HEK293 (cell line): ENCODE measurements at regions not wholly inside any gene's neighbourhood (a gene's known extent, or its start where the extent isn't known, plus 50 kb on each side); places are given as distances from the start of the nearest gene placed in this dataset.

Experiments
- CTCF ChIA-PET: fragments of 350-600 bp; formaldehyde crosslinking; extraction: SDS; loops from one replicate; lab custom pipeline; 2021; ENCODE audit warnings: antibody characterized with exemption; lab: Yijun Ruan, JAX
- POLR2A ChIA-PET: fragments of 300-600 bp; formaldehyde crosslinking; extraction: SDS; loops from one replicate; lab custom pipeline; 2020; ENCODE audit warnings: antibody characterized with exemption, inconsistent platforms; lab: Yijun Ruan, JAX
- H3K27ac ChIP-seq: fragments of 200-500 bp; sonication (Bioruptor generic); 2 replicates; pipeline ENCODE4 v1.5.1; 2014; ENCODE audit warnings: low read depth, low read length, control low read depth, inconsistent platforms; ENCODE audit errors: extremely low read depth
- H3K36me3 ChIP-seq, 2 experiments: fragments of 200-500 bp in 1 of 2; sonication (Bioruptor generic) in 1 of 2; 1 replicate in 1 of 2; 2 replicates in 1 of 2; pipeline ENCODE4 v1.5.1; 2014 to 2017; ENCODE audit warnings: inconsistent platforms in 2 of 2, low read length in 2 of 2; ENCODE audit not compliant: control insufficient read depth in 2 of 2, insufficient read depth in 1 of 2
- H3K4me1 ChIP-seq: fragments of 200-500 bp; sonication (Bioruptor generic); 2 replicates; pipeline ENCODE4 v1.5.1; 2014; ENCODE audit warnings: mild to moderate bottlenecking, low read length, inconsistent platforms; ENCODE audit not compliant: control insufficient read depth, insufficient read depth
- H3K4me3 ChIP-seq: 2 replicates; pipeline ENCODE4 v1.5.1; 2011; ENCODE audit warnings: low read depth, mild to moderate bottlenecking, control low read depth, low read length, moderate library complexity
- H3K9me3 ChIP-seq: fragments of 200-500 bp; sonication (Bioruptor generic); 2 replicates; pipeline ENCODE4 v1.5.1; 2014; ENCODE audit warnings: low read depth, low read length, inconsistent platforms; ENCODE audit not compliant: control insufficient read depth, insufficient read depth
- ELK4 ChIP-seq: IDR thresholded peaks from 2 replicates; pipeline ENCODE4 v1.6.1; 2011; ENCODE audit warnings: mild to moderate bottlenecking, low read depth, low read length, borderline replicate concordance
- GLIS1 ChIP-seq: fragments of 450-650 bp; formaldehyde crosslinking; IDR thresholded peaks from 2 replicates; pipeline ENCODE4 v1.5.1; 2016; ENCODE audit warnings: missing biosample characterization, missing genetic modification characterization
- IKZF3 ChIP-seq: fragments of 450-650 bp; IDR thresholded peaks from 2 replicates; pipeline ENCODE4 v1.5.0; 2018; ENCODE audit warnings: missing biosample characterization, mild to moderate bottlenecking, missing genetic modification characterization, moderate library complexity
- SP2 ChIP-seq: fragments of 450-650 bp; formaldehyde crosslinking; IDR thresholded peaks from 2 replicates; pipeline ENCODE4 v1.5.1; 2016; ENCODE audit warnings: missing biosample characterization, missing genetic modification characterization
- ZBTB26 ChIP-seq: fragments of 450-650 bp; formaldehyde crosslinking; optimal IDR thresholded peaks from 2 replicates; pipeline ENCODE3; 2016; ENCODE audit warnings: missing biosample characterization, mild to moderate bottlenecking, missing genetic modification characterization
- ZBTB48 ChIP-seq: fragments of 450-650 bp; formaldehyde crosslinking; IDR thresholded peaks from 2 replicates; pipeline ENCODE4 v1.5.1; 2016; ENCODE audit warnings: missing biosample characterization, missing genetic modification characterization
- ZBTB49 ChIP-seq: fragments of 450-650 bp; formaldehyde crosslinking; IDR thresholded peaks from 2 replicates; pipeline ENCODE4 v1.5.1; 2016; ENCODE audit warnings: missing biosample characterization, missing genetic modification characterization, low read depth
- ZNF112 ChIP-seq: fragments of 450-650 bp; formaldehyde crosslinking; IDR thresholded peaks from 2 replicates; pipeline ENCODE4 v1.5.0; 2017; ENCODE audit warnings: missing biosample characterization, missing genetic modification characterization
- ZNF202 ChIP-seq: fragments of 450-650 bp; formaldehyde crosslinking; IDR thresholded peaks from 2 replicates; pipeline ENCODE4 v1.5.1; 2016; ENCODE audit warnings: missing biosample characterization, missing genetic modification characterization, borderline replicate concordance
- ZNF214 ChIP-seq: fragments of 450-650 bp; formaldehyde crosslinking; IDR thresholded peaks from 2 replicates; pipeline ENCODE4 v1.5.1; 2017; ENCODE audit warnings: missing biosample characterization, mild to moderate bottlenecking, missing genetic modification characterization, borderline replicate concordance
- ZNF223 ChIP-seq: fragments of 450-650 bp; formaldehyde crosslinking; IDR thresholded peaks from 2 replicates; pipeline ENCODE4 v1.5.1; 2016; ENCODE audit warnings: missing biosample characterization, missing genetic modification characterization
- ZNF280C ChIP-seq: fragments of 450-650 bp; formaldehyde crosslinking; IDR thresholded peaks from 2 replicates; pipeline ENCODE4 v1.5.1; 2016; ENCODE audit warnings: missing biosample characterization, missing genetic modification characterization
- ZNF302 ChIP-seq: fragments of 450-650 bp; formaldehyde crosslinking; IDR thresholded peaks from 2 replicates; pipeline ENCODE4 v1.5.1; 2016; ENCODE audit warnings: missing biosample characterization, missing genetic modification characterization, low read depth
- ZNF398 ChIP-seq: fragments of 450-650 bp; formaldehyde crosslinking; IDR thresholded peaks from 2 replicates; pipeline ENCODE4 v1.5.1; 2017; ENCODE audit warnings: missing biosample characterization, missing genetic modification characterization
- ZNF48 ChIP-seq: fragments of 450-650 bp; formaldehyde crosslinking; IDR thresholded peaks from 2 replicates; pipeline ENCODE4 v1.5.1; 2016; ENCODE audit warnings: missing biosample characterization, missing genetic modification characterization
- ZNF560 ChIP-seq: fragments of 450-650 bp; formaldehyde crosslinking; IDR thresholded peaks from 2 replicates; pipeline ENCODE4 v1.5.1; 2017; ENCODE audit warnings: missing biosample characterization, missing genetic modification characterization, borderline replicate concordance
- ZNF600 ChIP-seq: fragments of 450-650 bp; formaldehyde crosslinking; IDR thresholded peaks from 2 replicates; pipeline ENCODE4 v1.5.1; 2016; ENCODE audit warnings: missing biosample characterization, missing genetic modification characterization
- ZNF624 ChIP-seq: fragments of 450-650 bp; formaldehyde crosslinking; IDR thresholded peaks from 2 replicates; pipeline ENCODE4 v1.5.1; 2017; ENCODE audit warnings: missing biosample characterization, missing genetic modification characterization
- ZNF654 ChIP-seq: fragments of 450-650 bp; formaldehyde crosslinking; IDR thresholded peaks from 2 replicates; pipeline ENCODE4 v1.5.1; 2016; ENCODE audit warnings: low read depth, missing biosample characterization, missing genetic modification characterization
- ZNF843 ChIP-seq: fragments of 450-650 bp; formaldehyde crosslinking; IDR thresholded peaks from 2 replicates; pipeline ENCODE4 v1.5.1; 2016; ENCODE audit warnings: missing biosample characterization, missing genetic modification characterization

- Histone ChIP-seq H3K4me1 (no peaks in the 10 kb centered on the region), H3K36me3 (no peaks in the 10 kb centered on the region), H3K27ac (no peak overlapping the region), H3K4me3 (no peak overlapping the region), H3K9me3 (no peaks in the 10 kb centered on the region)
- CTCF ChIA-PET: interaction anchor here (0.6 to 0.7 kb wide), 3 partner anchors 237 to 751 kb away, joined by 3 to 4 read pairs (median 3); no protein-coding TSS in a partner anchor
- TF ChIP-seq ELK4 (no peak), ZNF112 (tag by site-specific recombination) (no peak), ZNF214 (tag by site-specific recombination) (no peak), ZNF560 (tag by site-specific recombination) (no peak), ZNF302 (tag by site-specific recombination) (no peak), IKZF3 (no peak), ZNF223 (tag by site-specific recombination) (no peak), ZBTB49 (tag by site-specific recombination) (no peak)
- POLR2A ChIA-PET: no interaction called here
Measured at GRCh38 chr7:131686833-131687232, 130.4 kb upstream of the PODXL start.

- Histone ChIP-seq H3K36me3 (no peaks in the 10 kb centered on the region), H3K27ac (no peak overlapping the region), H3K4me3 (no peak overlapping the region), H3K9me3 (no peaks in the 10 kb centered on the region), H3K4me1 (no peaks in the 10 kb centered on the region)
- no peak for TF ChIP-seq SP2
- no peak for TF ChIP-seq ZNF654 (tag by site-specific recombination)
- TF ChIP-seq GLIS1: no peak
- TF ChIP-seq ZNF202: no peak
- TF ChIP-seq ZNF48 (tag by site-specific recombination): no peak
- no peak for TF ChIP-seq ZNF843 (tag by site-specific recombination)
- TF ChIP-seq ZNF280C (tag by site-specific recombination): no peak
- POLR2A ChIA-PET: no interaction called here
- CTCF ChIA-PET: interaction anchor here (0.7 kb wide), 1 partner anchor 8 kb away, joined by 3 read pairs; no protein-coding TSS in a partner anchor
Measured at GRCh38 chr7:131683536-131684125, 127.2 kb upstream of the PODXL start.

GRCh38 chr7:131681961-131682360 lies 125.5 kb upstream of the PODXL start:
- CTCF ChIA-PET: interaction anchor here (0.6 to 1.1 kb wide), 4 partner anchors 10 to 1722 kb away, joined by 3 read pairs; no protein-coding TSS in a partner anchor
- Histone ChIP-seq H3K9me3 (no peaks in the 10 kb centered on the region), H3K4me1 (no peaks in the 10 kb centered on the region), H3K27ac (no peak overlapping the region), H3K4me3 (no peak overlapping the region), H3K36me3 (no peaks in the 10 kb centered on the region)
- POLR2A ChIA-PET: no interaction called here
- TF ChIP-seq ZNF624 (no peak), ZBTB48 (tag by site-specific recombination) (no peak), ZNF600 (tag by site-specific recombination) (no peak), ZBTB49 (tag by site-specific recombination) (no peak), ZBTB26 (tag by site-specific recombination) (no peak), ZNF398 (tag by site-specific recombination) (no peak), ZNF302 (tag by site-specific recombination) (no peak)
